EL (cell line): ENCODE measurements at regions not wholly inside any gene's neighbourhood (a gene's known extent, or its start where the extent isn't known, plus 50 kb on each side); places are given as distances from the start of the nearest gene placed in this dataset.
A peak's percentile ranks its signal among the peaks of the same experiment; 100 is the strongest.
"Not testable (repeated sequence)": the region's sequence is repeated elsewhere in the genome, so short reads cannot be mapped to it uniquely, and the experiment has no call there.

Source experiments
- DNase-seq: peaks from one replicate; pipeline ENCODE4 v3.0.0-alpha.2; 2016

DNA sequence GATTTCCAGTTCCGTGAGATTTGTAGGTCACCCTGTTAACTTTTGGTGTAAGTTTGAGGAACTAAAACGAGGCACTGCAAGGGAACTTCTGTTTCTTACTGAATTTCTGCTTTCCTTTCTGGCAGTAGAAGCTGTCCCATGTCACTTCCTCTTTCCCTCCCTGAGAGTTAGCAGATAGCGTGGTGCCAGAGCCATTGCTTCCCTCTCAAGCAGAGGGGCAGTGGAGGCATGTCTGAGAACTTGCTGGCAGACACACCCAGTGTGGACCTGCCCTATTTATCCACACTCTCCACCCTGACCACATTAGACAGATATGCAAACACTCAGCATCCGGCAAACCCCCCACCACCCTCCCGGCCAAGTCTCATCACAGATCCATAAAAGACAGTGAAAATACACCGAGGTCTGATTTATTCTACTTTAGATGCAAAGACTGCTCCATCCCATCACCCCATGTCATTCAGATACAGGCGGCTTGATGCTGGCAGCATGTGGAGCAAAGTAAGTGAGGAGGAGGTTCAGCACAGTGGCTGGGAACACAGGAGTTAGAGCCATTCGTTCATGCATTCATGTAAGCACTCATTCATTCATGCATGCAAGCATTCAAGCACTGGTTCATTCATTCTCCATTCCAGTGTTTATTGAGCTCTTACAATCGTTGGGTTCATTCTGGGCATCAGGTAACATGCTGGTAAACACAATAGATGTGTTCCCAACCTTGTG lies 324.7 kb downstream of the SHQ1 start:
- no peak for DNase-seq

DNA sequence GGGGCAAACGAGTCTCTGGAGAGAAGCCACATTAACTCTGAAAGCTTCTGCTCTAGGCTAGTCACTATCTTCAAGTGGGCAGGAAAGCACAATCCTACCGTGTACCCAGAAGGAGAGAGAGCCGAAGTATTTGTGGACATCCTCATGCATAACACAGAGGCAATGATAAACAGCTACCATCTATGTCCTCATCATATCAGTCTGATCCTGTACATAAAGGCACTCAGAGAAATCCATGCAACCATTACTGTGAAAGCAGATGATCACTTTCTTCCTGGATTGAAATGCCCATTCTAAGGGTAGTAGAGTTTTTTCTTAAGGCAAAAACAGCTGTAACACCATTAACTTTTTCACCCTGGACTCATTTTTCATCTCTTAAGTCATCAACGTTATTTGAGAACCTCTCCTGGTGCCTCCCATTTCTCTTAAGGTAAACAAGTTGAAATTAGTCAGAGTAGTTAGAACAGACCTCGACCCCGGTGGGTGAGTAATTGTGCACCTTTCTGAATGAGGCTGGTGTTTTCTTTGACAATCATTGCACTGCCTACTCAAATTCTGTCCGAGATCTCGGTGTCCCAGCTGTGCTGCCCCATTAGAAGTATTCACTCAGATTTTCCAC lies 327.4 kb downstream of the SHQ1 start:
- peak; percentile 50 for DNase-seq

DNA sequence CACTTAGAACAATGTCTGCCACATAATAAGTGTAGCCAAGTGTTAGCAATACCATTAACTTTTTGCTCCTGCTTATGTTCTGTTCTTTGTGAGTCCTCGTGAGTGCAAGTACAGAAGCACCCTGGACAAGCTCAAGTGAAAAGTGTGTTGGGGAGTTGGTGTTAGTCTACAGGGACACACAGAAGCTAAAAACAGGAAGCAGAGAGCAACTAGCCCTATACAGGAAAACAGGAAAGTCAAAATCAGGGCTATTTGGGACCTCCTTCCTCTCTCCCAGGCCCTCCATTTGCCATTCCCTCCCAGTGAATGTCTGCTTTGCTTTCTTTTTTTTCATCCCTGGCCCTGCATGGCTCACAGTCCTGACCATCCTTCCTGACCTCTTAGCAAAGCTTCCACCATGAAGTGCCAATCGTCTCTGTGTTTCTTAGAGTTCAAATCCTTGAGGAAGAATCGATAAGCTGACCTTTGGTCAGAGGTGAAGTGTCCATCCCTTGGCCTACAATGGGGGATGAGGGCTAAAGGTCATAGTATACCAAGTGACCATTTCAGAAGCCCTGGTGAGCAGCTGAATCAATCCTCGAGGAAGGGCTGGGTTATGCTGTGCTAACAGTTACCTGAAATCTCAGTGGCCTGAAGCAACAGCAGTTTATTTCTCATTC lies 328.2 kb downstream of the SHQ1 start:
- no peak for DNase-seq

DNA sequence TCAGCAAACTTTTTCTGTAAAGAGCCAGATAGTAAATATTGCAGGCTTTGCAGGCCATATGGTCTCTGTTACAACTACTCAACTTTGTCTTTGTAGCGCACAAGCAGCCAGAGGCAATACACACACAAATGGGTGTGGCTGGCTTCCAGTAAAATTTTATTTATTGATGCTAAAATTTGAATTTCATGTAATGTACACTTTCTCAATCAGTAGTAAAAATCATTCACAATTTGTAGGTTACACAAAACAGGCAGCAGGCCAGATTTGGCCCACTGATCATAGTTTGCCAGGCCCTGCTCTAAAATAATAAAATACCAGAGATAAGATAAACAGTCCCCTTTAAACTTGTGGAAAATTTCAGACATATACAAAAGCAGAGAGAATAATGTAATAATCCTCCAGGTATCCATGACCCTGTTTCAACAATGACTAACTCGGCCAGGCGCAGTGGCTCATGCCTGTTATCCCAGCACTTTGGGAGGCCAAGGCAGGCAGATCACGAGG lies 330.3 kb downstream of the SHQ1 start:
- no peak for DNase-seq

DNA sequence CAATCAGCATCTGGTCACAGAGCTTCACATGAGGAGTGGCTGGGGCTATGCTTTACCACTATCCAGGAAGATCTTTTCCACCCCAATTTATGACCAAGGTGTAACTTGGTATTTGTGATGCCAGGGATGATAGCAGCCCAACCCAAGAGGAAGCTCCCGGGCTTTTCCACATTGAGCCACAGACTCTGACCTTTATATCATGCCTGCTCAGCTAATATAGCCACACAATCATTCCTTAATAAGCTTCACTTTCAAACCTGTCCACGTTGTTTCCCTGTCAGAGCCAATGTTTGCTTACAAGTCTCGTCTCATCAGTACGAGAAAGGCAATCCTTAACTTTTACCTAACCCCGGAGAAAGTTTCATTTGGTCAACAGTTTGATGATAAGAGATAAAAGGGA lies 330.9 kb downstream of the SHQ1 start:
- DNase-seq: no peak

DNA sequence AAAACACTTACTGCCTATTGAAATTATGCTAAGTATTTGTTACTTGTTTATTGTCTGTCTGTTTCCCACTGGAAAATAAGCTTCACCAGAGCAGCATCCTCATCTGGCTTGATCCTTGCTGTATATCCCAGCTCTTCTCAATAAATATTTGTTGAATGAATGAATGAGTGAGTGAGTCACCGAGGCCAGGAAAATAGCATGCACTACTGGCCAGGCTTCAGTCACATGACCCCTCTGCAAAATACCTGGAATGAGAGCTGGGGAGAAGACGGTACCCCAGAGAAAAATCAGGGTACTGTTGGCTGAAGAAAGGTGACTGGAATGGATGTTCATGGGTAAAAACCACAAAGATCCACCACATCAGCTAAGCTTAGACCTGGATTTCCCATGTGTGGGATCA lies 331.9 kb downstream of the SHQ1 start:
- no peak for DNase-seq

DNA sequence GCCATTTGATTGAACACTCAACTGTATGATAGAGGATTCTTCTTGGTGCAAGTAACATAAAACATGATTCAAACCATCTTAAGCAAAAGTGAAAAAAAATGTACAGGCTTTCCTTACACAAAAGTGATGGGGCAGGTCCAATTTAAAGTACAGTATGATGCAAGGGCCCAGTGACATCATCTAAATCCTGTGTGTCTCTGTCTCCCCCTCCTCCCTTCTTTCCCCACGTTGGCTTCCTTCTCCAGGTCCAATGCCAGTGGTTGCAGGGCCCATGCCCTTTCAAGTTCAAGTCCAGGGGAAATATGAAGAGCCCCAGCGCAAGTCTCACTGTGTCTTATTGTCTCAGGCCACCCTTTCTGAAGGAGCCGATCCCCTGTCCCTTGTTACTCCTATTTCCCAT lies 332.3 kb downstream of the SHQ1 start:
- DNase-seq: no peak

DNA sequence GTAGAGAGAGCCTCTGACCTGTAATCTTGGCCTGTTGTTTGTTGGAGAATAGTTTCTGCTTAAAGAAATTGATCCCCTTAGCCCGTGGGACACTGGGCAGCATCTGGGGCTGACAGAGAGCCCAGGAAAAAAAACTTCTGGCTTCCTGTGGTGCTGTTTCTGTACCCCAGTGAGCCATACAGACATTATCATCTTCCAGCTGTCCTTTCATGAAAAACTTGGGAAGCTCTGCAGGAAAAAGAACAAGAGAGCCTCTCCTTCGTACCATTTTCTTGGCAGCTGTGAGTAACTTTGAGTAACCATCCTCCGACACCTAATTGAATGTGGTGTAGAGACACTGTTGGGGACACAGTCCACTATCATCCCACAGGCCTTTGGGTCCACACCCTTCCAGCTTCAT lies 333.0 kb downstream of the SHQ1 start:
- DNase-seq: no peak

DNA sequence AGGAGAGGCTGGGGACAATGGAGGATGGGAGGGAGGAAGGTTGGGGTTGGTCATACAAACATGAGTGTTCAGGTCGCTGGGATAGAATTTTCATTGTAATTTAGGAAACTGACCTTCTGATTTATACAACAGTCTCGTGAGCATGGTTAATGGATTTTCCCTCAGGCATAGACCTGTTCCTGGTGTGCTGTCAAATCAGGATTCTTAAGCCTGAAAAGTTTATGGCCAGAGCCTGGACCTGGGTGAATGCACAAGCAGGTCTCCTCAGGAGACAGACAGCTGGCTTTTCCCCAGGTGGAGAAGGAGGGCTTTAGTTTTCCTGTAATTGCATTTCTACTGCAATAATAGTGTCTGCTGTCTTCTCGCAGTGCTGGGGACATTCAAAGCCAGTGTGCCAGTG lies 338.0 kb downstream of the SHQ1 start:
- DNase-seq: no peak

DNA sequence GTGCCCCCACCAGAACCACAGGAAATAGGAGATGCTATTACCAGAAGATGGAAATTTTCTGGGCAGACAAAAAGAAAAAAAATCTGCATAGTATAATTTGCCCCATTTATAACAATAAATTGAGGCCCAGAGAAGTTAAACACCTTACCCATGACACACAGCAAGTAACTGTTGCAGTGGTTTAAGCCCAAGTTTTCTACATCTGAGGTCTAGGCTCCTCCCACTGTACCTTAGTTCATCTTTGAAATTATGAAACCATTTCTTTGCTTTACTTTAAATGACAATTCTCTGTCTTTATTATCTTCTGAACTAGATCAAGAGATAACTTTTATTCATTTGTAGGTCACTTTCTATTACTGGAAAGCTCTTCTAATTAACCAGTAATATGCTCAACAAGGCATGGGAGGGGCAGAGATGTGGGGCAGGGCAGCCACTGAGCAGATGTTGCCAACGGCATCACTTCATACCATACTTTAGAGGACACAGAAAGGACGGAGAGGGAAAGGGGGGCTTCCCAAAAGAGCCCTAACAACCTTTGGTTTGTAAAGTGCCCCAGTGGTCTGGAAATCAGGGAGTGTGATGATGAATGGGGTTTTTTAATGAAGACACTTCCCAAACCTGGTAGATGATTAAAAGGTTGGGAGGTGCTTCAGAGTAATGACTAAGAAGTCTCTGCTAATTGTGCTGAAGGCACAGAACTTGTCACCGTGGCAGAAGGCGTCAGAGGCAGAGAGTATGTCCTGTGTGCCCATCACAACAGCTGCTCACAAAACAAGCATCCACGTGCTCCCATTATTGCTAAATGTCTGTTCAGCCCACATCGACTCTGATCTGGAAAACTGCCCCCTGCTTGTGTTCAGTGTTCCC lies 342.5 kb downstream of the SHQ1 start:
- DNase-seq: no peak

DNA sequence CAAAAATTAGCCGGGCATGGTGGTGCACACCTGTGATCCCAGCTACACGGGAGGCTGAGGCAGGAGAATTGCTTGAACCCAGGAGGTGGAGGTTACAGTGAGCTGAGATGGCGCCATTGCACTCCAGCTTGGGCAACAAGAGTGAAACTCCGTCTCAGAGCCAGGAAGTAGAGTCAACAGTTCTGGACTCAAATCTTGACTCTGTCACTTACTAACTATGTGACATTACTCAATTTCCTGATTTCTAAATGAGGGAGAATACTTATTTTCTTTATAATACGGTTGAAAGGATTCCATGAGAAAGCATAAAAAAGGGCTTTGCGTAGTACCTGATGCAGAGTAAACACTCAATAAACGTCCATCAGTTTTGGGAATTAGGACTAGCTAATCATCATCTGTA lies 350.7 kb downstream of the SHQ1 start:
- not testable (repeated sequence) for DNase-seq

DNA sequence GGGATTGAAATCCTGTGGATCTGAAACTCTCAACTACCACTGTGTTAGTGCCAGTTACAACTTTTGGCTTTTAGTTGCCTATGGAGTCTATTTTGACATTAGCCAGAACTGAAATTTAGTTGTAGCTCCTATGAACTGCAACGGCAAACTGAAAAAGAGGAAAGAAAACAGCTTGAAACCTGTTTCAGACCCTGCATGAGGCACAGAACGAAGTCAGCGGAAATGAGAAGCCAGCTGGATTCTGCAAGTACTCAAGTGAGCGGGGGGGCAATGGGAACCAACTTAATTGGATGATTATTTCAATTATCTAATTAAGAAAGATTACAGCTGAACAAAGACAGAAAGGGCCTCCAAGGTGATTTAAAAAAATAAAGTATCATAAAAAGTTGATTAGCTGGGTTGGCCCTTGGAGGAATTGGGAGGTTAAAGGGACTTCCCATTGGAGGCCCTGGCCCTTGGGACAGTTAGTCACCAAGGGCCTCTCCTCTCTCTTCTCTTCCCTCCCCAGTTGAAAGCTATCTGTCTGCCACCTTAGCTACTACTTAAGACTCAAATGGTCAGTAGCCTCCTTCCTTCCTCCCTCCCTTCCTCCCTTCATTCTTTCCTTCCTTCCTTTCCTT lies 352.1 kb downstream of the SHQ1 start:
- DNase-seq: no peak

DNA sequence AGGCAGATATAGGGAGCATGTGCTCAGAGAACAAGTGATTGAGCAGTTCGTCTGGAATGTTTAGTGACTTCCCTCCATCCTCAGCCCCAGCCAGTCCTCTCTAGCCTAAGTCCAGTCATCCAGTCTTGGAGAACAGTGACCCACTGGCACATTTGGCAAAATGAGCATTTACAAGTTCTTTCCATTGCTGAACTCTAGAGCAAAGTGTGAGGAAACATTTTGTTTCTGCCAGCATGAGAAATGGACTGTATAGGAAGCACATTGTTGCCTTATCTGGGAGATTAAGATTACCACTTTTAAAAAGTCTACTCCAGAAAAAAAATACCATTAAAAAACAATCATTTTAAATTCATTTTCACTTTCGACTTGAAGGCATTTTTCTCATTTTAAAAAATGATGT lies 353.6 kb downstream of the SHQ1 start:
- DNase-seq: no peak

DNA sequence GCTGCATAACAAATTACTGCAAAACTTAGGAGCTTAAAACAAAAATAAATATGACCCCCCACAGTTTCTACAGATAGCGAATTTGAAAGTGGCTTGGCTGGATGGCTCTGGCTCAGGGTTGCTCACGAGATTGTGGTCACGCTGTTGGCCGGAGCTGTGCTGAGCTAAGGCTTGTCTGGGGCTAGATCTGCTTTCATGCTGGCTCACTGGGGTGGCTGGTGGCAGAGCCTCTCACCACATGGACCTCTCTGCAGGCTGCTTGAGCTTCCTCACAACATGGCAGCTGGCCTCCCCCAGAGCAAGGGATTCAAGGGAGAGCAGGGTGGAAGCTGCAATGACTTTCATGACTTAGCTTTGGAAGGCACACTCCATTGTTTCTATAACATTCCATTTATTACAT lies 354.1 kb downstream of the SHQ1 start:
- DNase-seq: no peak

DNA sequence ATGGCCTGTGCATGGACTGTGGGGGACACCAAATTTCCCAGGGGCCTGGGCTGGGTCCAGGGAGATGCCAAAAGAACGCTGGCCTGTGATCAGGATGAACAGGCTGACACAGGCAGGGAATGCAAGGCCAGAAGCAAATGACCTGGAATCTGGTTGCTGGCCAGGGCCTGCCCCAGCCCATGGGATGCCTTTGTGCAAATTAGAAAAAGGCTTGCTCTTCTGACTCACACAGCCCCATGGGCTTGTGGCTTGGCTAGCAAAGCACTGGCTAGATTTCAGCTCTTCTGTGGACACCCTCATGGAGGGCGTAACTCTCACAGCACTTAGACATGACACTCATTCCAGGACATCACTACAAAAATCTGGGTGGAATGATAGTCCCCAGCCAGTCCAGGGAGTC lies 356.0 kb downstream of the SHQ1 start:
- peak; percentile 96 for DNase-seq

DNA sequence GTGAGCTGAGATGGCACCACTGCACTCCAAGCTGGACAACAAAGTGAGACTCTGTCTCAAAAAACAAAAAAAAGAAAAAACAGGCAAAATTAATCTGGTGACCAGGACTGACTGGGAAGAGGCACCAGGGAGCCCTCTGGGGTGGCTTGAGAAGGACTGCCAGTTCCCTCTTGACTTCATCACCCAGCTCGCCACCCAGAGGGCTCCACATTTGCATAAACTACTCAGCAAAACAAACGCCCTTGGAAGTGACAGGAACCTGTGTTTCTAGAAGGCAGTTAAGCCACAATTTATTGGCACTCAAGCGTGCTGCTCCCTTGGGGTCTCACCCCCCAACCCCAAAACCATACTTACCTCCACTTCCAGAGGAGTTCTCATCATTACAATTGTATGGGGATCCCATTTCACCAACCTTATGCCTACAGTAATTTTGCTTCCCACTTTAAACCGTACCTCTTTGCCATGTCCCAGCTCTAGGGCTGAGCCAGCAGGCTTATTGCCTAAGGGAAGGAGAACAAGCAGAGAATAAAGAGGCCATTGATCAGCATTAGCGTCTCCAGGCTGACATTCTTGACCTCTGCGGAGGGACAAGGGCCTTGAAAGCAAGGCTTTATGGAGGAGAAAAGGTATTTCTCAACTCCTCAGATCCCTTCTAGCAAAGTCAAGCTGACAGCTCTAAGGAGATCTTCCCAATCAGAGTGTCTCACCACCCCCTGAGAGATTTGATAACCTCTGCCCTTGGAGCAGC lies 357.4 kb downstream of the SHQ1 start:
- no peak for DNase-seq

DNA sequence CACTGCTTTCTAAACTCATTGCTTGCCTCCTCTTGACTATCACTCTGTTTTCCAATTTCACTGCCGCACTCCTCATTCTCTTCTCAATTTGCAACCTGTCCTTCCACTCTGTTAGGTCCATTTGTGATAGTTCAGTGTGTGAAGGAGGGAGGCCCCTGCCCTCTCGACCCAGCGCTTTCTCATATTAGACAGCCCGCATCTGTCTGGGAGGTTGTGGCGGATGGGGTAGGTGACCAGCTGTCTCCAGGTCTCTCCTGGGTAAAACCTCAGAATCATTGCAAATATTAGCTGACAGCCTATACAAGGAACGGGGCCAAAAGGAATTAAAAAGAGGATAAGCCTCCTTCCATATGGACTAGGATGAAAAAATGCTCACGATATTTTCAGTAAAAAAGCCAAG lies 358.3 kb downstream of the SHQ1 start:
- DNase-seq: no peak

DNA sequence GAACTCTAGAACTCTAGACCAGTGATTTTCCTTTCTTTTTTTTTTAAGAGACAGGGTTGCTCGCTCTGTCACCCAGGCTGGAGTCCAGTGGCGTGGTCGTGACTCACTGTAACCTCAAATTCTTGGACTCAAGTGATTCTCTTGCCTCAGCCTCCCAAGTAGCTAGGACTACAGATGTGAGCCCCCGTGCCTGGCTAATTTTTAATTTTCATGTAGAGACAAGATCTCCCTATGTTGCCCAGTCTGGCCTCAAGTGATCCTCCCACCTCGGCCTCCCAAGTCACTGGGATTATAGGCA lies 359.6 kb downstream of the SHQ1 start:
- peak; percentile 84 for DNase-seq

DNA sequence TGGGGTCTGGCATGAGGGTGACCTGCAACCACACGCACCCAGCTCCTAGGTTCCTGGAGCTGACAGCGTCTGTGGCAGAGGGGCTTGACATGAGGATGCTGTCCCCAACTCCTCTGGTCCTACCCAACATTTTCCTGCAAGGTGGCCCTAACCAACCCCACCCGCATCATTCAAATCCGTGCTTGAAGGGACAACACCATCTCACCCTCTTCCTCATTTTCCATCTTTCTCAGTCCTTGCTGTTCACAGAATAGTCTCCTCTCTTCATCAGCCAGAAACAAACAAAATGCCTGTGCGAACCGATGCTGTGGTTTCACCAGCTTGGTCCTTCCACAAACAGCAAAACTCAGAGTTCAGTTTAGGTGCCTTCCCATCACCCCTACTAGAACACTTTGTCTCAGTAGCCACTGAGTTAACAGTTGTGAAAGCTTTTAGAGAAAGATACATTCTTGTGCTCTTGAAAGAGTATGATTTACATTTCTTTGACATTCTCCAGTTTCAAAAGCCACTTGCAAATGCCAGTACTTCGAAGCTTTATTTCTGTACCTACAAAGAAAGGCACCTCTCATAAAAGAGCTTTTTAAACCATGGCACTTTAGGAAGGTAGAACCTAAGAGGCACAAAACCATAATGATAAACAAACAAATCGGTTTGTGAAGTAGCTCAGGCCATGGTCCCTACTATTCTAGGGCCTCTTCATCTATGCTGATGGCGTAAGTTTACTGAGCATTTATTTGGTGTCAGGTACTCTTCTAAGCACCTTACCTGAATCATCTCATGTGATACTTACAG lies 360.1 kb downstream of the SHQ1 start:
- no peak for DNase-seq

DNA sequence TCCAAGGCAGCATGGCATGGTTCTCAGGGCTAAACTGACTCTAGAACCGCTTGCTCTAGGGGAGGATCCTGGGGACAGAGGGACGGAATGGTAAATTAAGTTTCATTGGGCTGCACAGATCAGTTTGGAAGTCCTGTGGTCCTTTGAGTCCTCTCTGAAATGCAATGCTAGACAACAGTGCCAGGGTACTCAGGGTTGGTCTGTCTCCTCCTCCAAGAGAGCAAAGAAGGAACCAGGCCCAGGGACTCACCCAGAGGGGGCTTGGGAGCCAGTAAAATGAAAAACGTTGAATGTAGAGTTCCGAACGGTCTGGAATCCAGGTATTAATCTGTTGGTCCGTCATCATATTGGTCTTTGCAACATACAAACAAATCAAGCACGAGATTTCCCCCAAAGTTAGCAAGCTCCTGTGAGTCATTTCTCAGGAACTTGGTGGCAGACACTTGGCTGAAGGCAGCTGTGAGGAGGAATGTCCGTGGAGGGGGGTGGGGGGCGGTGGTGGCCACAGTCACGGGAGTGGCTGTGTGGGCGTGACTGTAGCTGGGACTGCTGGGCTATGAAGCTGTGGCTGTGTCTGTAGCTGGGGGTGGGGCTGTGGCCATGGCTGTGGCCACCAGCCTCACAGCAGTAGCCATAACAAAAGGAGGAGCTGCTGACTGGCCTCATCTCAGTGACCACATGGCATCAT lies 361.0 kb downstream of the SHQ1 start:
- peak; percentile 96 for DNase-seq

DNA sequence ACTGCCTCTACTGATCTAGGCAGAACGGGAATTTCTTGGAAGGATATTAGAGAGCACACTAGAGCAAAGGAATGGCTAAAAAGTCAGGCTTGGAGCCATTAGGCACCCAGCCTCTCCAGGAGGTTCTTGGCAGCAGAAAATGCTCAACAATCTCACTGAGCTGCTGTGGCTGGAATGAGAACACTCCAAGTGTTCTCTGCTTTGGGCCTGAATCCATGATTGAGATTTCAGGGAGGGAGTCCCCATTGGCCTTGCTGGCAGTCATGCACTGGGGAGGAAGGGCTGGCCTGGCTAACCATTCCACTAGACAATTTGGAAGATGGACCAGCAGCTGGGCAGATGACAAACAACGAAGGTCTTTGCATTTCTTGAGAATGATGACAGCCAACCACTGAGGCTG lies 362.6 kb downstream of the SHQ1 start:
- DNase-seq: no peak
